ENCODE measurements at regions not wholly inside any gene's neighbourhood (a gene's known extent, or its start where the extent isn't known, plus 50 kb on each side); places are given as distances from the start of the nearest gene placed in this dataset.

DNA sequence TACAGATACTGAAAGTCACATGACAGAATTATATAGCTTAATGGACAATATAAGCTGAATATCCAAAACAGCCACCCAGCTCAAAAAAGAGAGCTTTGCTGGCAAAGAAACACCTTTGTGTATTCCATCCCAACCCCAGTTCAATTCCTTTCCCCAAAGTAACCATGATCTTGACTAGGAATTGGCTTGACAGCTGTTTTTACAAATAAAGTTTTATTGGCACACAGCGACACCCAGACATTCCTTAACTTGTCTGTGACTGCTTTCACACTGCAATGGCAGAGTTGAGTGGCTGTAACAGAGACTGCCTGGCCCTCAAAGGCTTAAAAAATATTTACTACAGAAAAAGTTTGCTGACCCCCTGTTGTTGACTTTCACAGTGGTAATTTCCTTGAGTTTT lies 264.0 kb upstream of the TSHZ2 start:
- TF ChIP-seq EGR1 (IDR thresholded peaks at IDR 0.05) (no peak), YY1 (IDR thresholded peaks at IDR 0.05; ENCODE audit: low read depth) (no peak), TEAD4 (IDR thresholded peaks at IDR 0.05) (no peak), FOXM1 (IDR thresholded peaks at IDR 0.05; ENCODE audit: borderline replicate concordance, low read depth) (no peak), ZBTB7A (IDR thresholded peaks at IDR 0.05; ENCODE audit: low read depth) (no peak), NFIC (IDR thresholded peaks at IDR 0.05) (no peak), TAF1 (IDR thresholded peaks at IDR 0.05; ENCODE audit: low read depth) (no peak), RAD21 (IDR thresholded peaks at IDR 0.05; ENCODE audit: low read depth) (no peak), EP300 (IDR thresholded peaks at IDR 0.05; ENCODE audit: borderline replicate concordance) (no peak), CREB1 (IDR thresholded peaks at IDR 0.05; ENCODE audit: low read depth) (no peak), TCF12 (IDR thresholded peaks at IDR 0.05; ENCODE audit: low read depth) (no peak)
- TF ChIP-seq, protein P1, sequence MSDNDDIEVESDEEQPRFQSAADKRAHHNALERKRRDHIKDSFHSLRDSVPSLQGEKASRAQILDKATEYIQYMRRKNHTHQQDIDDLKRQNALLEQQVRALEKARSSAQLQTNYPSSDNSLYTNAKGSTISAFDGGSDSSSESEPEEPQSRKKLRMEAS (IDR thresholded peaks at IDR 0.05): no peak
- TF ChIP-seq, protein P2, sequence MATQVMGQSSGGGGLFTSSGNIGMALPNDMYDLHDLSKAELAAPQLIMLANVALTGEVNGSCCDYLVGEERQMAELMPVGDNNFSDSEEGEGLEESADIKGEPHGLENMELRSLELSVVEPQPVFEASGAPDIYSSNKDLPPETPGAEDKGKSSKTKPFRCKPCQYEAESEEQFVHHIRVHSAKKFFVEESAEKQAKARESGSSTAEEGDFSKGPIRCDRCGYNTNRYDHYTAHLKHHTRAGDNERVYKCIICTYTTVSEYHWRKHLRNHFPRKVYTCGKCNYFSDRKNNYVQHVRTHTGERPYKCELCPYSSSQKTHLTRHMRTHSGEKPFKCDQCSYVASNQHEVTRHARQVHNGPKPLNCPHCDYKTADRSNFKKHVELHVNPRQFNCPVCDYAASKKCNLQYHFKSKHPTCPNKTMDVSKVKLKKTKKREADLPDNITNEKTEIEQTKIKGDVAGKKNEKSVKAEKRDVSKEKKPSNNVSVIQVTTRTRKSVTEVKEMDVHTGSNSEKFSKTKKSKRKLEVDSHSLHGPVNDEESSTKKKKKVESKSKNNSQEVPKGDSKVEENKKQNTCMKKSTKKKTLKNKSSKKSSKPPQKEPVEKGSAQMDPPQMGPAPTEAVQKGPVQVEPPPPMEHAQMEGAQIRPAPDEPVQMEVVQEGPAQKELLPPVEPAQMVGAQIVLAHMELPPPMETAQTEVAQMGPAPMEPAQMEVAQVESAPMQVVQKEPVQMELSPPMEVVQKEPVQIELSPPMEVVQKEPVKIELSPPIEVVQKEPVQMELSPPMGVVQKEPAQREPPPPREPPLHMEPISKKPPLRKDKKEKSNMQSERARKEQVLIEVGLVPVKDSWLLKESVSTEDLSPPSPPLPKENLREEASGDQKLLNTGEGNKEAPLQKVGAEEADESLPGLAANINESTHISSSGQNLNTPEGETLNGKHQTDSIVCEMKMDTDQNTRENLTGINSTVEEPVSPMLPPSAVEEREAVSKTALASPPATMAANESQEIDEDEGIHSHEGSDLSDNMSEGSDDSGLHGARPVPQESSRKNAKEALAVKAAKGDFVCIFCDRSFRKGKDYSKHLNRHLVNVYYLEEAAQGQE (IDR thresholded peaks at IDR 0.05; ENCODE audit: low read depth): no peak
- TF ChIP-seq, protein P3, sequence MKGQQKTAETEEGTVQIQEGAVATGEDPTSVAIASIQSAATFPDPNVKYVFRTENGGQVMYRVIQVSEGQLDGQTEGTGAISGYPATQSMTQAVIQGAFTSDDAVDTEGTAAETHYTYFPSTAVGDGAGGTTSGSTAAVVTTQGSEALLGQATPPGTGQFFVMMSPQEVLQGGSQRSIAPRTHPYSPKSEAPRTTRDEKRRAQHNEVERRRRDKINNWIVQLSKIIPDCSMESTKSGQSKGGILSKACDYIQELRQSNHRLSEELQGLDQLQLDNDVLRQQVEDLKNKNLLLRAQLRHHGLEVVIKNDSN (IDR thresholded peaks at IDR 0.05): no peak
